ENCODE measurements at regions not wholly inside any gene's neighbourhood (a gene's known extent, or its start where the extent isn't known, plus 50 kb on each side); places are given as distances from the start of the nearest gene placed in this dataset.
"Not testable (repeated sequence)": the region's sequence is repeated elsewhere in the genome, so short reads cannot be mapped to it uniquely, and the experiment has no call there.

- no peaks in the 10 kb centered on the region for H3K36me3 Mint-ChIP-seq
Measured at GRCh38 chr3:107453504-107453903, 69.3 kb upstream of the BBX start.

DNA sequence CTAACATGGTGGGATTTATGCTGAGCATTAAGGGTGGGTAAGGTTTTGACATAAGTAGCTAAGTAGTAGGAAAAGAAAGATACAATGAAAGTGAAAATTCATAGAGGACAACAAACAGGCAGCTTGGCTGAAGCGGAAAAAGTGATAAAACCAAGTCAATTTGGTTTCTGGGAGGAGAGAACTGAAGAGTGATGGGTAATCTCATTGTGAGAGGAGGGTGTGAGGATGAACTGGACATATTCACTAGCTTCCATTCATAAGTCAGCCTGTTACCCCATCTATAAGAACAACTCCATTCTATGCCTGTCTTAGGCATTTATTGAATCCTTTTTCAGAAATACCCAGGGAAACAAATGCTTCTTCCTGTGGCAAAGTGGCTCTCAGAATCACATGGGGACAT is 67.1 kb upstream of the BBX start:
- no peaks in the 10 kb centered on the region for H3K27me3 Mint-ChIP-seq
- H3K36me3 Mint-ChIP-seq: no peaks in the 10 kb centered on the region

More at GRCh38 chr3:107453504-107453903, 69.3 kb upstream of the BBX start:
- H3K27ac Mint-ChIP-seq: peak overlapping the region; percentile 31
- peaks cover 21% of the 10 kb centered on the region for H3K4me1 Mint-ChIP-seq
- H3K9me3 Mint-ChIP-seq: no peaks in the 10 kb centered on the region
- no peaks in the 10 kb centered on the region for H3K27me3 Mint-ChIP-seq
- H3K4me3 Mint-ChIP-seq: no peak overlapping the region

GRCh38 chr3:107456501-107456900 is 66.3 kb upstream of the BBX start:
- H3K9me3 Mint-ChIP-seq: no peaks in the 10 kb centered on the region
- no peak overlapping the region for H3K4me3 Mint-ChIP-seq
- peak overlapping the region; percentile 60 for H3K27ac Mint-ChIP-seq
- H3K4me1 Mint-ChIP-seq: peaks cover 12% of the 10 kb centered on the region
- H3K36me3 Mint-ChIP-seq: no peaks in the 10 kb centered on the region
- no peaks in the 10 kb centered on the region for H3K27me3 Mint-ChIP-seq

More for the DNA sequence above, 67.1 kb upstream of the BBX start:
- H3K9me3 Mint-ChIP-seq: no peaks in the 10 kb centered on the region
- H3K27ac Mint-ChIP-seq: peak overlapping the region; percentile 6
- H3K4me1 Mint-ChIP-seq: peaks cover 12% of the 10 kb centered on the region
- H3K4me3 Mint-ChIP-seq: no peak overlapping the region

- H3K4me3 Mint-ChIP-seq: no peak overlapping the region
- H3K27me3 Mint-ChIP-seq: no peaks in the 10 kb centered on the region
- H3K9me3 Mint-ChIP-seq: no peaks in the 10 kb centered on the region
- H3K27ac Mint-ChIP-seq: no peak overlapping the region
- peaks cover 4% of the 10 kb centered on the region for H3K4me1 Mint-ChIP-seq
- no peaks in the 10 kb centered on the region for H3K36me3 Mint-ChIP-seq
Measured at GRCh38 chr3:107458871-107459270, 63.9 kb upstream of the BBX start.

- no peaks in the 10 kb centered on the region for H3K9me3 Mint-ChIP-seq
- no peaks in the 10 kb centered on the region for H3K27me3 Mint-ChIP-seq
Measured at GRCh38 chr3:107461721-107462120, 61.0 kb upstream of the BBX start.

DNA sequence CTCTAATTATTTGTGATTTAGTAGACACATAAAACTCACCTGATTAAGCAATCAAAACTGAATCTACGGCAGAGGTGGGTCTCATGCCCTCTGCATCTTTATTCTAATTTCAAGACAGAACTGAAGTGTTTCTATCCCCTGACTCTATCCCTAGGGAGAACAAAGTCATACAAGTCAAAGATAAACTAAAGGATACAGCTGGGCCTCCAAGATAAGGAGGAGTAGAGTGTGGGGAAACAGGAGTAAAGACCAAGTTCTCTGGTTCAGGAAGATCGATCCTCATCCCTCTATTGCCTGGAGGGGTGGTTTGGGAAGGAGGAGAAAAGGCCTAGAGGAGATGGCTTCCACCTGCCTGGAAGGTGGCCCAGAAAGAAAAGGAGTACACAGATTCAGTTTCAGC is 58.7 kb upstream of the BBX start:
- no peak overlapping the region for H3K27ac Mint-ChIP-seq
- no peaks in the 10 kb centered on the region for H3K27me3 Mint-ChIP-seq
- H3K36me3 Mint-ChIP-seq: no peaks in the 10 kb centered on the region
- H3K4me1 Mint-ChIP-seq: no peaks in the 10 kb centered on the region
- H3K4me3 Mint-ChIP-seq: no peak overlapping the region
- H3K9me3 Mint-ChIP-seq: no peaks in the 10 kb centered on the region

More at GRCh38 chr3:107461721-107462120, 61.0 kb upstream of the BBX start:
- H3K27ac Mint-ChIP-seq: no peak overlapping the region
- no peaks in the 10 kb centered on the region for H3K36me3 Mint-ChIP-seq
- no peaks in the 10 kb centered on the region for H3K4me1 Mint-ChIP-seq
- H3K4me3 Mint-ChIP-seq: no peak overlapping the region

DNA sequence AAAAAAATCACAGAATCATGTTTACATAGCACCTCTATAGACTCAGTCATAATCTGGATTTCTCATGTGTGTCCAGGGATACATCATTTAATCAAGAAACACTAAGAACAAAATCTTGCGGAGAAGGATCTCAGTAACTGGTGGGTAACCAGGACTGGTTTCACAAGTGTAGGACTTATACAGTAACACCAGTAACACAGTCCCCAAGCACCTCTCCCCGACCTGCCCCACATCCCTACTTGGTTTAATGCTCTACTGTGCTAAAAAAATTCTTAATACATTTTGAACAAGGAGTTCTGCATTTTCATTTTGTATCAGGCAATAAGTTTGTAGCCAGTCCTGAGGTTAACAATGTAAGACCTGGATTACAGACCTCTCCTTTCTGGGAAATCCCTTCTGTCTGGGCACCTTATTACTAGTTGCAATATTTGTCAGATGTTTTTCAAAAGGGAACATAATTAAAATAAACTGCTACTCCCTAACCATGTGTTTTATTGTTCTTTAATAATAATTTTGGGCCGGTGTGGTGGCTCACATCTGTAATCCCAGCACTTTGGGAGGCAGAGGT is 57.6 kb upstream of the BBX start:
- H3K27me3 Mint-ChIP-seq: peaks cover 4% of the 10 kb centered on the region
- H3K36me3 Mint-ChIP-seq: no peaks in the 10 kb centered on the region
- no peaks in the 10 kb centered on the region for H3K4me1 Mint-ChIP-seq
- no peak overlapping the region for H3K4me3 Mint-ChIP-seq
- no peaks in the 10 kb centered on the region for H3K9me3 Mint-ChIP-seq
- no peak overlapping the region for H3K27ac Mint-ChIP-seq

DNA sequence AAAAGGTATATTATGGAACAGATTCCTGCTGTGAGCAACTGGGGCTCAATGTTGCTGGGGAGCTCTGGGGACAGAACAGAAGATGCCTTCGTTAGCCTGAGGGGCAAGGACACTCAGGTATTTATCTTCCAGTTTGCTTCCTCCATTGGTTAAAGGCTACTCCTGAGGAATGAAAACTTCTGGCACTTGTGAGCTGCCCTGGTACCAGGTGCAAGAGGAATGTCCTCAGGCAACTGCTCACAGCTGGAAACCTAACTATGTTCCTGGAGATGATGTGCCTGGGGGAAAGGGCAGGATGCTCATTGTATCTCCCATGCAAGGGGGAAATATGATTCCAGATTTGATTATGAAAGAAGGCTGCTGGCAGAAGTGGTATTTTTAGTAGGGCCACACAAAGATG is 54.0 kb upstream of the BBX start:
- Mint-ChIP-seq H3K36me3 (peaks cover 4% of the 10 kb centered on the region), H3K27me3 (peaks cover 14% of the 10 kb centered on the region), H3K9me3 (peaks cover 16% of the 10 kb centered on the region), H3K27ac (no peak overlapping the region), H3K4me1 (no peaks in the 10 kb centered on the region), H3K4me3 (no peak overlapping the region)

DNA sequence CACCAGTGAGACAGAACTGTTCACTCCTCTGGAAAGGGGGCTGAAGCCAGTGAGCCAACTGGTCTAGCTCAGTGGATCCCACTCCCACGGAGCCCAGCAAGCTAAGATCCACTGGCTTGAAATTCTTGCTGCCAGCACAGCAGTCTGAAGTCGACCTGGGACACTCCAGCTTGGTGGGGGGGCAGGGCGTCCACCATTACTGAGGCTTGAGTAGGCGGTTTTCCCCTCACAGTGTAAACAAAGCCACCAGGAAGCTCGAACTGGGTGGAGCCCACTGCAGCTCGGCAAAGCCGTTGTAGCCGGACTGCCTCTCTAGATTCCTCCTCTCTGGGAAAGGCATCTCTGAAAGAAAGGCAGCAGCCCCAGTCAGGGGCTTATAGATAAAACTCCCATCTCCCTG is 52.3 kb upstream of the BBX start:
- not testable (repeated sequence) for H3K27ac Mint-ChIP-seq, H3K36me3 Mint-ChIP-seq, H3K4me1 Mint-ChIP-seq, H3K4me3 Mint-ChIP-seq
- Mint-ChIP-seq H3K27me3 (peaks cover 14% of the 10 kb centered on the region), H3K9me3 (peaks cover 16% of the 10 kb centered on the region)
